ENCODE measurements at regions not wholly inside any gene's neighbourhood (a gene's known extent, or its start where the extent isn't known, plus 50 kb on each side); places are given as distances from the start of the nearest gene placed in this dataset.

GRCh38 chr20:52652271-52652670 lies 319.9 kb upstream of the TSHZ2 start:
- DNase-seq (ENCODE audit: insufficient read length, low spot score, missing footprints) = no peak
- H2AFZ ChIP-seq (ENCODE audit: low read length) = no peak overlapping the region
- H3K4me3 ChIP-seq (ENCODE audit: insufficient read depth, low read length) = no peak overlapping the region
- H3K27ac ChIP-seq (ENCODE audit: low read depth, low read length) = no peak overlapping the region
- H3K79me2 ChIP-seq (ENCODE audit: insufficient read depth, low read length) = no peaks in the 10 kb centered on the region
- no peak overlapping the region for H3K4me2 ChIP-seq (ENCODE audit: insufficient read depth, low read length)
- H3K9me3 ChIP-seq (ENCODE audit: low read depth, low read length) = no peaks in the 10 kb centered on the region
- H4K20me1 ChIP-seq (ENCODE audit: insufficient read depth, low read length) = no peaks in the 10 kb centered on the region
- no peaks in the 10 kb centered on the region for H3K36me3 ChIP-seq (ENCODE audit: insufficient read depth, low read length)
- TF ChIP-seq CTCF (IDR thresholded peaks at IDR 0.05; ENCODE audit: extremely low read depth, low read depth, low read length) = no peak
- H3K27me3 ChIP-seq (ENCODE audit: insufficient read depth, low read length) = no peaks in the 10 kb centered on the region
- H3K4me1 ChIP-seq (ENCODE audit: insufficient read depth, low read length) = no peaks in the 10 kb centered on the region

- Histone ChIP-seq H3K9me3 (ENCODE audit: low read depth, low read length) (no peaks in the 10 kb centered on the region), H3K4me1 (ENCODE audit: insufficient read depth, low read length) (no peaks in the 10 kb centered on the region), H3K27me3 (ENCODE audit: insufficient read depth, low read length) (no peaks in the 10 kb centered on the region), H3K36me3 (ENCODE audit: insufficient read depth, low read length) (no peaks in the 10 kb centered on the region), H2AFZ (ENCODE audit: low read length) (no peak overlapping the region), H3K4me3 (ENCODE audit: insufficient read depth, low read length) (no peak overlapping the region), H4K20me1 (ENCODE audit: insufficient read depth, low read length) (no peaks in the 10 kb centered on the region), H3K4me2 (ENCODE audit: insufficient read depth, low read length) (no peak overlapping the region), H3K79me2 (ENCODE audit: insufficient read depth, low read length) (no peaks in the 10 kb centered on the region), H3K27ac (ENCODE audit: low read depth, low read length) (no peak overlapping the region)
- DNase-seq (ENCODE audit: insufficient read length, low spot score, missing footprints) = no peak
- no peak for TF ChIP-seq CTCF (IDR thresholded peaks at IDR 0.05; ENCODE audit: extremely low read depth, low read depth, low read length)
These were observed 322.4 kb upstream of the TSHZ2 start for GRCh38 chr20:52649727-52650126.

GRCh38 chr20:52645822-52646221 lies 326.3 kb upstream of the TSHZ2 start:
- Histone ChIP-seq H3K36me3 (ENCODE audit: insufficient read depth, low read length) (no peaks in the 10 kb centered on the region), H3K9me3 (ENCODE audit: low read depth, low read length) (no peaks in the 10 kb centered on the region), H2AFZ (ENCODE audit: low read length) (no peak overlapping the region), H3K4me2 (ENCODE audit: insufficient read depth, low read length) (no peak overlapping the region), H3K27me3 (ENCODE audit: insufficient read depth, low read length) (no peaks in the 10 kb centered on the region), H3K4me1 (ENCODE audit: insufficient read depth, low read length) (no peaks in the 10 kb centered on the region), H3K79me2 (ENCODE audit: insufficient read depth, low read length) (no peaks in the 10 kb centered on the region), H3K4me3 (ENCODE audit: insufficient read depth, low read length) (no peak overlapping the region), H3K27ac (ENCODE audit: low read depth, low read length) (no peak overlapping the region), H4K20me1 (ENCODE audit: insufficient read depth, low read length) (no peaks in the 10 kb centered on the region)
- TF ChIP-seq CTCF (IDR thresholded peaks at IDR 0.05; ENCODE audit: extremely low read depth, low read depth, low read length) = no peak
- no peak for DNase-seq (ENCODE audit: insufficient read length, low spot score, missing footprints)

GRCh38 chr20:52643034-52643433 lies 329.1 kb upstream of the TSHZ2 start:
- peak; percentile 22 for DNase-seq (ENCODE audit: insufficient read length, low spot score, missing footprints)
- H3K4me2 ChIP-seq (ENCODE audit: insufficient read depth, low read length) = no peak overlapping the region
- no peaks in the 10 kb centered on the region for H3K9me3 ChIP-seq (ENCODE audit: low read depth, low read length)
- no peaks in the 10 kb centered on the region for H3K36me3 ChIP-seq (ENCODE audit: insufficient read depth, low read length)
- no peak overlapping the region for H3K27ac ChIP-seq (ENCODE audit: low read depth, low read length)
- no peaks in the 10 kb centered on the region for H4K20me1 ChIP-seq (ENCODE audit: insufficient read depth, low read length)
- TF ChIP-seq CTCF (IDR thresholded peaks at IDR 0.05; ENCODE audit: extremely low read depth, low read depth, low read length) = no peak
- no peaks in the 10 kb centered on the region for H3K79me2 ChIP-seq (ENCODE audit: insufficient read depth, low read length)
- H2AFZ ChIP-seq (ENCODE audit: low read length) = no peak overlapping the region
- H3K27me3 ChIP-seq (ENCODE audit: insufficient read depth, low read length) = no peaks in the 10 kb centered on the region
- H3K4me3 ChIP-seq (ENCODE audit: insufficient read depth, low read length) = no peak overlapping the region
- H3K4me1 ChIP-seq (ENCODE audit: insufficient read depth, low read length) = no peaks in the 10 kb centered on the region

All from osteoblast (primary cell).